HCT116 (cell line): ENCODE measurements at regions not wholly inside any gene's neighbourhood (a gene's known extent, or its start where the extent isn't known, plus 50 kb on each side); places are given as distances from the start of the nearest gene placed in this dataset.

ENCODE experiments used
- ATAC-seq: fragments of 200-7000 bp; cut with Tn5 transposase; 2 replicates; pipeline ENCODE4 v1.9.1; 2020; ENCODE audit warnings: mild to moderate bottlenecking, moderate library complexity
- BruUV-seq: library from RNA; stranded (reverse); fragments of 400-500 nt; replicated peaks from 2 replicates; lab custom pipeline; 2021; lab: Mats Ljungman, UMichigan
- CTCF ChIA-PET: fragments of 300-600 bp; sonication (Branson Sonifier 250); formaldehyde crosslinking; loops from one replicate; lab custom pipeline; 2021; ENCODE audit warnings: antibody characterized with exemption; lab: Charles Lee
- POLR2A ChIA-PET: fragments of 300-600, 350-600 bp; sonication (Branson Sonifier 250); formaldehyde crosslinking; loops from one replicate; lab custom pipeline; 2021; ENCODE audit warnings: antibody characterized with exemption; lab: Charles Lee
- RAD21 ChIA-PET, 2 experiments: fragments of 300-600 bp; sonication (Branson Sonifier 250); formaldehyde crosslinking; loops; one replicate each; lab custom pipeline; 2023; ENCODE audit warnings: low total read pairs in 2 of 2; ENCODE audit not compliant: uncharacterized antibody in 2 of 2, unreplicated experiment in 2 of 2, low non-redundant PET in 1 of 2; lab: Charles Lee
- DNase-seq: peaks from one replicate; pipeline ENCODE4 v3.0.0-alpha.2; 2010; ENCODE audit warnings: low read depth, low spot score
- H2AFZ ChIP-seq: fragments of 200-600 bp; shearing (Covaris generic), sonication (generic); 2 replicates; pipeline ENCODE4 v1.6.1; 2017; ENCODE audit warnings: low read depth, mixed run types, mixed read lengths, antibody characterized with exemption, low read length; ENCODE audit not compliant: poor library complexity, severe bottlenecking
- H3K27ac ChIP-seq: 2 replicates; pipeline ENCODE4 v1.5.1; 2012; ENCODE audit warnings: low read depth, low read length
- H3K27me3 ChIP-seq: fragments of 200-600 bp; sonication (generic); 2 replicates; pipeline ENCODE4 v1.6.1; 2016; ENCODE audit warnings: mixed run types, low read length, mixed read lengths; ENCODE audit not compliant: insufficient read depth
- H3K36me3 ChIP-seq, 2 experiments: fragments of 200-500 bp in 1 of 2; fragments of 200-600 bp in 1 of 2; sonication (Bioruptor generic) in 1 of 2; sonication (generic) in 1 of 2; 2 replicates each; pipeline versions ENCODE4 v1.5.1 to v1.6.1; 2014 to 2016; ENCODE audit warnings: low read length in 2 of 2, inconsistent platforms in 1 of 2, mixed read lengths in 1 of 2, mixed run types in 1 of 2; ENCODE audit not compliant: insufficient read depth in 2 of 2, control insufficient read depth in 1 of 2
- H3K4me1 ChIP-seq, 2 experiments: fragments of 200-600 bp in 1 of 2; sonication (generic) in 1 of 2; 2 replicates each; pipeline versions ENCODE4 v1.5.1 to v1.6.1; 2012 to 2017; ENCODE audit warnings: low read length in 2 of 2, inconsistent platforms in 1 of 2, mild to moderate bottlenecking in 1 of 2, mixed read lengths in 1 of 2, mixed run types in 1 of 2, moderate library complexity in 1 of 2; ENCODE audit not compliant: insufficient read depth in 2 of 2, control insufficient read depth in 1 of 2
- H3K4me2 ChIP-seq: fragments of 200-600 bp; sonication (generic); 2 replicates; pipeline ENCODE4 v1.6.1; 2017; ENCODE audit warnings: mixed run types, low read length, mixed read lengths
- H3K4me3 ChIP-seq, 2 experiments: fragments of 200-600 bp in 1 of 2; sonication (generic) in 1 of 2; replicated peaks in 1 of 2; 2 replicates each; pipeline ENCODE4 v1.5.1; 2011 to 2016; ENCODE audit warnings: low read length in 2 of 2, control low read depth in 1 of 2, low read depth in 1 of 2, mild to moderate bottlenecking in 1 of 2, mixed read lengths in 1 of 2, mixed run types in 1 of 2
- H3K79me2 ChIP-seq: fragments of 200-600 bp; sonication (generic); 2 replicates; pipeline ENCODE4 v1.6.1; 2017; ENCODE audit warnings: mild to moderate bottlenecking, mixed run types, low read length, moderate library complexity, mixed read lengths; ENCODE audit not compliant: insufficient read depth
- H3K9ac ChIP-seq: fragments of 200-600 bp; sonication (generic); 2 replicates; pipeline ENCODE4 v1.6.1; 2016; ENCODE audit warnings: low read length, mixed read lengths
- H3K9me2 ChIP-seq: fragments of 200-600 bp; sonication (generic), shearing (Covaris generic); 2 replicates; pipeline ENCODE4 v1.6.1; 2017; ENCODE audit warnings: mixed run types, mild to moderate bottlenecking, moderate library complexity; ENCODE audit not compliant: insufficient read depth
- H3K9me3 ChIP-seq, 2 experiments: fragments of 200-500 bp in 1 of 2; fragments of 200-600 bp in 1 of 2; sonication (Bioruptor generic) in 1 of 2; sonication (generic) in 1 of 2; 2 replicates each; pipeline ENCODE4 v1.6.1; 2014 to 2017; ENCODE audit warnings: low read length in 2 of 2, mixed read lengths in 2 of 2, inconsistent platforms in 1 of 2, low read depth in 1 of 2, mild to moderate bottlenecking in 1 of 2, mixed run types in 1 of 2, moderate library complexity in 1 of 2; ENCODE audit not compliant: control insufficient read depth in 1 of 2, insufficient read depth in 1 of 2
- H4K20me1 ChIP-seq: fragments of 200-600 bp; sonication (generic), shearing (Covaris generic); 2 replicates; pipeline ENCODE4 v1.6.1; 2017; ENCODE audit warnings: mixed run types, mild to moderate bottlenecking, moderate library complexity; ENCODE audit not compliant: insufficient read depth
- CEBPB ChIP-seq: IDR thresholded peaks from 2 replicates; pipeline ENCODE4 v1.6.1; 2012; ENCODE audit warnings: low read depth
- ELF1 ChIP-seq: IDR thresholded peaks from 2 replicates; pipeline ENCODE4 v1.6.1; 2012; ENCODE audit warnings: low read depth, borderline replicate concordance
- EZH2phosphoT487 ChIP-seq: fragments of 200-600 bp; IDR thresholded peaks from 2 replicates; pipeline ENCODE4 v1.6.1; 2018; ENCODE audit warnings: antibody characterized with exemption, borderline replicate concordance
- POLR2AphosphoS5 ChIP-seq: IDR thresholded peaks from 2 replicates; pipeline ENCODE4 v1.6.1; 2011; ENCODE audit warnings: mild to moderate bottlenecking, low read depth, low read length, moderate library complexity
- RAD21 ChIP-seq: IDR thresholded peaks from 2 replicates; pipeline ENCODE4 v1.6.1; 2012; ENCODE audit warnings: low read depth, mild to moderate bottlenecking
- SRF ChIP-seq: IDR thresholded peaks from 2 replicates; pipeline ENCODE4 v1.6.1; 2012; ENCODE audit warnings: low read depth
- intact Hi-C: fragments of 100-400 bp; cut with micrococcal nuclease; formaldehyde crosslinking; loops from 2 replicates; pipeline ENCODE4 v1.10.0; 2022
- TF ChIP-seq, protein P1 (sequence below): IDR thresholded peaks from 2 replicates; pipeline ENCODE4 v1.6.1; 2012
- TF ChIP-seq, protein P2 (sequence below): IDR thresholded peaks from 2 replicates; pipeline ENCODE4 v1.6.1; 2011; ENCODE audit warnings: mild to moderate bottlenecking, low read length, moderate library complexity; ENCODE audit not compliant: insufficient replicate concordance; ENCODE audit errors: extremely low read depth
- TF ChIP-seq, protein P3 (sequence below): IDR thresholded peaks from 2 replicates; pipeline ENCODE4 v1.6.1; 2012; ENCODE audit warnings: low read depth

DNA sequence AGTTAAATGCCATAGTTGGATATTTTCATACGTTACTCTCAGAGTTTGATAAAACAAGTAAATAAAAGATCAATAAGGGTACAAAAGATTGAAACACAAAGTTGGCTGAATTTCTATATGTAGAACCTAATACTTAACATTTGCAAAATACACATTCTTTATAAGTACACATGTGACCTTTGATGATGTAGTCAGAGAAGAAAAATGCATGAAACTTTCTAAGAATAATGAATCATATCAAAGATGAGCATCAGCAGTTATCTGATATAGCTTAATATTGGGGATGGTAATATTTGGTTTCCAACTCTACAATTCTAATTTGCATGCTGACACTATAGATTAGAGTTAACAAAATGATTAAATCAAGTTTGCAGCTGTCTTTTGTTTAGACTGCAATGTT is 188.0 kb upstream of the TGFBR2 start:
- Histone ChIP-seq H3K4me3 (no peak overlapping the region), H3K27ac (no peak overlapping the region), H3K4me2 (no peak overlapping the region), H3K9me3 (no peaks in the 10 kb centered on the region), H3K79me2 (no peaks in the 10 kb centered on the region), H3K27me3 (no peaks in the 10 kb centered on the region), H3K36me3 (no peaks in the 10 kb centered on the region), H3K4me1 (no peaks in the 10 kb centered on the region), H3K9ac (no peak overlapping the region), H3K9me2 (no peaks in the 10 kb centered on the region), H4K20me1 (no peaks in the 10 kb centered on the region), H2AFZ (no peak overlapping the region)
- no peak for DNase-seq
- ChIA-PET CTCF (no interaction called here), POLR2A (no interaction called here), RAD21 (no interaction called here)
- ATAC-seq, result no peak
- intact Hi-C loops, result no loop called here
- TF ChIP-seq, protein P1, sequence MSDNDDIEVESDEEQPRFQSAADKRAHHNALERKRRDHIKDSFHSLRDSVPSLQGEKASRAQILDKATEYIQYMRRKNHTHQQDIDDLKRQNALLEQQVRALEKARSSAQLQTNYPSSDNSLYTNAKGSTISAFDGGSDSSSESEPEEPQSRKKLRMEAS, result no peak
- no peak for TF ChIP-seq RAD21
- BruUV-seq, result no TSS peak

DNA sequence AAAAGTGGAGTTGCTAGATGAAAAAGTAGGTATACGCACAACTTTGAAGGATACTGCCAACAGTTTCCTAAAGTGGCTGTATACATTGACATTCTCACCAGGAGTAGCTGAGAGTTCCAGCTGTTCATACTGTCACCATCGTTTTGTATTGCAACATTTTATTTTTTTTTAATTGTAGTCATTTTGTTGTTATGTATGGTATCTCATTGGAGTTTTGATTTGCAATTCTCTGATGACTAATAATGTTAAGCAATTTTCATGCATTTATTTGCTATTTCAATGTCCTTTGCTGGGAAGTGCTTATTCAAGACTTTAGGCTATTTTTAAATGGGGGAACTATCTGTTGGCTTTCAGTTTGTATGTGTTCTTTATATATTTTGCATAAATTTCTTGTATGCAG is 185.1 kb upstream of the TGFBR2 start:
- Histone ChIP-seq H2AFZ (no peak overlapping the region), H3K9me3 (no peaks in the 10 kb centered on the region), H3K4me2 (no peak overlapping the region), H3K36me3 (no peaks in the 10 kb centered on the region), H3K4me3 (no peak overlapping the region)
- intact Hi-C loops, result no loop called here
- no peak for ATAC-seq
- CTCF ChIA-PET, result no interaction called here
- POLR2A ChIA-PET, result no interaction called here
- no peak for TF ChIP-seq CEBPB
- no peak for TF ChIP-seq ELF1
- TF ChIP-seq, protein P2, sequence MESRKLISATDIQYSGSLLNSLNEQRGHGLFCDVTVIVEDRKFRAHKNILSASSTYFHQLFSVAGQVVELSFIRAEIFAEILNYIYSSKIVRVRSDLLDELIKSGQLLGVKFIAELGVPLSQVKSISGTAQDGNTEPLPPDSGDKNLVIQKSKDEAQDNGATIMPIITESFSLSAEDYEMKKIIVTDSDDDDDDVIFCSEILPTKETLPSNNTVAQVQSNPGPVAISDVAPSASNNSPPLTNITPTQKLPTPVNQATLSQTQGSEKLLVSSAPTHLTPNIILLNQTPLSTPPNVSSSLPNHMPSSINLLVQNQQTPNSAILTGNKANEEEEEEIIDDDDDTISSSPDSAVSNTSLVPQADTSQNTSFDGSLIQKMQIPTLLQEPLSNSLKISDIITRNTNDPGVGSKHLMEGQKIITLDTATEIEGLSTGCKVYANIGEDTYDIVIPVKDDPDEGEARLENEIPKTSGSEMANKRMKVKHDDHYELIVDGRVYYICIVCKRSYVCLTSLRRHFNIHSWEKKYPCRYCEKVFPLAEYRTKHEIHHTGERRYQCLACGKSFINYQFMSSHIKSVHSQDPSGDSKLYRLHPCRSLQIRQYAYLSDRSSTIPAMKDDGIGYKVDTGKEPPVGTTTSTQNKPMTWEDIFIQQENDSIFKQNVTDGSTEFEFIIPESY, result no peak
- no peak for TF ChIP-seq RAD21
- no peak for TF ChIP-seq SRF
- TF ChIP-seq POLR2AphosphoS5, result no peak
- TF ChIP-seq EZH2phosphoT487, result no peak
- TF ChIP-seq, protein P3, sequence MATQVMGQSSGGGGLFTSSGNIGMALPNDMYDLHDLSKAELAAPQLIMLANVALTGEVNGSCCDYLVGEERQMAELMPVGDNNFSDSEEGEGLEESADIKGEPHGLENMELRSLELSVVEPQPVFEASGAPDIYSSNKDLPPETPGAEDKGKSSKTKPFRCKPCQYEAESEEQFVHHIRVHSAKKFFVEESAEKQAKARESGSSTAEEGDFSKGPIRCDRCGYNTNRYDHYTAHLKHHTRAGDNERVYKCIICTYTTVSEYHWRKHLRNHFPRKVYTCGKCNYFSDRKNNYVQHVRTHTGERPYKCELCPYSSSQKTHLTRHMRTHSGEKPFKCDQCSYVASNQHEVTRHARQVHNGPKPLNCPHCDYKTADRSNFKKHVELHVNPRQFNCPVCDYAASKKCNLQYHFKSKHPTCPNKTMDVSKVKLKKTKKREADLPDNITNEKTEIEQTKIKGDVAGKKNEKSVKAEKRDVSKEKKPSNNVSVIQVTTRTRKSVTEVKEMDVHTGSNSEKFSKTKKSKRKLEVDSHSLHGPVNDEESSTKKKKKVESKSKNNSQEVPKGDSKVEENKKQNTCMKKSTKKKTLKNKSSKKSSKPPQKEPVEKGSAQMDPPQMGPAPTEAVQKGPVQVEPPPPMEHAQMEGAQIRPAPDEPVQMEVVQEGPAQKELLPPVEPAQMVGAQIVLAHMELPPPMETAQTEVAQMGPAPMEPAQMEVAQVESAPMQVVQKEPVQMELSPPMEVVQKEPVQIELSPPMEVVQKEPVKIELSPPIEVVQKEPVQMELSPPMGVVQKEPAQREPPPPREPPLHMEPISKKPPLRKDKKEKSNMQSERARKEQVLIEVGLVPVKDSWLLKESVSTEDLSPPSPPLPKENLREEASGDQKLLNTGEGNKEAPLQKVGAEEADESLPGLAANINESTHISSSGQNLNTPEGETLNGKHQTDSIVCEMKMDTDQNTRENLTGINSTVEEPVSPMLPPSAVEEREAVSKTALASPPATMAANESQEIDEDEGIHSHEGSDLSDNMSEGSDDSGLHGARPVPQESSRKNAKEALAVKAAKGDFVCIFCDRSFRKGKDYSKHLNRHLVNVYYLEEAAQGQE, result no peak
- TF ChIP-seq, all 23 proteins: peak for 0
- no peak for DNase-seq
- Histone ChIP-seq H3K9me2 (no peaks in the 10 kb centered on the region), H3K27me3 (no peaks in the 10 kb centered on the region), H3K27ac (no peak overlapping the region), H3K79me2 (no peaks in the 10 kb centered on the region), H3K9ac (no peak overlapping the region), H3K4me1 (no peaks in the 10 kb centered on the region), H4K20me1 (no peaks in the 10 kb centered on the region)
- RAD21 ChIA-PET, result no interaction called here
- no TSS peak for BruUV-seq
